WTC11 (cell line): ENCODE measurements at regions not wholly inside any gene's neighbourhood (a gene's known extent, or its start where the extent isn't known, plus 50 kb on each side); places are given as distances from the start of the nearest gene placed in this dataset.

ENCODE experiments used
- NR3C1 ChIP-seq: sonication (generic); formaldehyde crosslinking; conservative IDR thresholded peaks from 2 replicates; pipeline ENCODE4 v1.8.1; 2023; ENCODE audit warnings: low read depth, mild to moderate bottlenecking, missing genetic modification reagents
- ZNF416 ChIP-seq: fragments of 250-450 bp; sonication (Bioruptor Pico); IDR thresholded peaks from 2 replicates; pipeline ENCODE4 v1.9.0; 2021; ENCODE audit warnings: mild to moderate bottlenecking, inconsistent platforms
- TF ChIP-seq, protein P1 (sequence below): sonication (generic); formaldehyde crosslinking; IDR thresholded peaks from 2 replicates; pipeline ENCODE4 v1.8.0; 2022; ENCODE audit warnings: mild to moderate bottlenecking, missing genetic modification reagents
- TF ChIP-seq, protein P2 (sequence below): fragments of 200-600 bp; IDR thresholded peaks from 2 replicates; pipeline ENCODE4 v1.8.0; 2022; ENCODE audit warnings: antibody characterized with exemption

- TF ChIP-seq, protein P1, sequence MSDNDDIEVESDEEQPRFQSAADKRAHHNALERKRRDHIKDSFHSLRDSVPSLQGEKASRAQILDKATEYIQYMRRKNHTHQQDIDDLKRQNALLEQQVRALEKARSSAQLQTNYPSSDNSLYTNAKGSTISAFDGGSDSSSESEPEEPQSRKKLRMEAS (CRISPR knock-in tag), result no peak
- TF ChIP-seq, protein P2, sequence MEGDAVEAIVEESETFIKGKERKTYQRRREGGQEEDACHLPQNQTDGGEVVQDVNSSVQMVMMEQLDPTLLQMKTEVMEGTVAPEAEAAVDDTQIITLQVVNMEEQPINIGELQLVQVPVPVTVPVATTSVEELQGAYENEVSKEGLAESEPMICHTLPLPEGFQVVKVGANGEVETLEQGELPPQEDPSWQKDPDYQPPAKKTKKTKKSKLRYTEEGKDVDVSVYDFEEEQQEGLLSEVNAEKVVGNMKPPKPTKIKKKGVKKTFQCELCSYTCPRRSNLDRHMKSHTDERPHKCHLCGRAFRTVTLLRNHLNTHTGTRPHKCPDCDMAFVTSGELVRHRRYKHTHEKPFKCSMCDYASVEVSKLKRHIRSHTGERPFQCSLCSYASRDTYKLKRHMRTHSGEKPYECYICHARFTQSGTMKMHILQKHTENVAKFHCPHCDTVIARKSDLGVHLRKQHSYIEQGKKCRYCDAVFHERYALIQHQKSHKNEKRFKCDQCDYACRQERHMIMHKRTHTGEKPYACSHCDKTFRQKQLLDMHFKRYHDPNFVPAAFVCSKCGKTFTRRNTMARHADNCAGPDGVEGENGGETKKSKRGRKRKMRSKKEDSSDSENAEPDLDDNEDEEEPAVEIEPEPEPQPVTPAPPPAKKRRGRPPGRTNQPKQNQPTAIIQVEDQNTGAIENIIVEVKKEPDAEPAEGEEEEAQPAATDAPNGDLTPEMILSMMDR, result no peak
- TF ChIP-seq ZNF416 (CRISPR knock-in tag) (no peak), NR3C1 (no peak)
Measured at GRCh38 chr3:145188079-145188770, 972.8 kb downstream of the PLOD2 start.
